Stimulated activated CD4-positive, alpha-beta T cell treated with anti-CD3 and anti-CD28 coated beads, Interleukin-4, amount 100 ng/mL, for 24 hours (primary cell): ENCODE measurements at regions not wholly inside any gene's neighbourhood (a gene's known extent, or its start where the extent isn't known, plus 50 kb on each side); places are given as distances from the start of the nearest gene placed in this dataset.

Experiments
- DNase-seq: peaks from one replicate; pipeline ENCODE4 v3.0.0-alpha.2; 2020

DNA sequence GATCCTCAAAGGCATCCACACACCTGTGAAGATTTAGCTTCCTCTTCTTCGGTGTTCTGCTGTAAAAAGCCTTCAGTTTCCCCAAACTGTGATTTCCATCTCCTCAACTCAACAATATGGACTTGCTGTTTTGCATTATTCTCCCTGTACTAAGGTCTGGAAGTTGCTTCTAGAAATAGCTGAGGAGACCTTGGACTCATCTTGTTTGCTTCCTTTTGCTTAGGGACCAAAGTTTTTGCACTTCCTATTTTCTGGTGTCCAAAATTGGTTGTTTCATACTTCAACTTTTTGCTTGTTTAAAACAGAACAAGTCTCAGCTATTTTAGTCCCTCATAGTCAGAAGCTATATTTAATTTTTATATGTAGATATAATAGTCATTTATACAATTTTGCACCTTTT lies 201.9 kb upstream of the COPS8 start:
- no peak for DNase-seq

DNA sequence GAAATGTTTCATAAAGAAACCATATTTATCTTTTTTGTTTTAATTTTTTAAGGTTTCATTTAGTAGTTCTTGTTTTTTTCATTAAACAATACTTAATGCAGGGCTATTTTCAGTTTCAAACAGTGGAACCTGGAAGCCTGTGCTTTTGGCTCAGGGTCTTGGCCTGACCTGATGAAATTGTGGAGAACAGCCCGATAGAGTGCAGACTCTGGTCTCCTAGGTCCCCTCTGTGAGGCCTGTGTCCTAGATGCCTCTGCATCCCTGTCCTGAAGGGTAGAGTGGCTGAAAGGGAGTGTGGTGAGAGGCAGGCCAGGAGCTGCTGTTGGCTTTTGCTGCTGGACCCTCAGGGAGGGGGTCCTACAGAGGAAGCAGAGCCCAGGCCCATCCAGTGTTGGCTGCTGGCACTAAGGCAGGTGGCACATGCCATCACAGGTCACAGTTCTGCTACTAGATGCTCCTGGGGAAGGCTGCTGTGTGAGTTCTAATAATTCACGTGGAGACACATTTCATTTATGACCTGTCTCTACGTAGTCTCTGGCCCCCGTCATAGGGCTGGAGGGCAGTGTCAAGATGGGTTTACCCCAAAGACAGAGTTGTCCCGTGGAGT lies 201.0 kb upstream of the COPS8 start:
- no peak for DNase-seq

DNA sequence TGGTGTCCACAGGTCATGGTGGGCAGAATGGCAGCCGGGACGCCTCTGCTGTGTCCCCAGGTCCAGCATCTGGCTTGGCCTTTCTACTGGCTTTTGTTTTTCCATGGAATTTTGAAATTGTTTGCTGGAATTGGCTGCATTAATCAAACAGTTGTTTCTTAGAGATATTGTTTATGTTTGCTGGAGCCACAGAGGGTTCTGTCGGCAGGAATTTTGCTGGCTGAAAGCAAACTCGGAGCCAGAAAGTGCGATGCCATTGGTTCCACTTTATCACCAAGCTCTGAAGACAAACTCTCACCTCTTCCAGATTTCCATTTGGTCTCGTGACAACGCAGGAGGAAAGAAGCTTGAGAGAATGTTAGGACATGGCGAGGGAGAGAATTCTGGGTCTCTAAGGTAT lies 199.2 kb upstream of the COPS8 start:
- no peak for DNase-seq

DNA sequence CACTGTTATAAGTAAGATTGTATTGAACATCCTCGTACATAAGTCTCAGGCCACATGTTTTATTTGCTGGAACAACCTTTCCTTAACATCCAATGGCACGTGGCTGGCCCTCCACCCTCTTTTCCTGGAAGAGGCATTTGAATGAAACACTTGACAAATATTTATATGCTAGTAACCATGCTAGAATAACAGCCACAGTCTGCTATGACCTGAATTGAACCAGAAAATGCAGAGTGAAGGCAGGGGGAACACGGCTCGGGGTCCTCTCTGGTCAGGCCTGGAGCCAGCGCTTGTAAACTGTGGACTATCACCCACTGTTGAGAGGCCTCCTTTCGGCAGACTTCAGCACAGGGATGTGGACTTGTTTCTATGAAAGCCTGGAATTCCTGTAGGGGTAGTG lies 198.2 kb upstream of the COPS8 start:
- no peak for DNase-seq

DNA sequence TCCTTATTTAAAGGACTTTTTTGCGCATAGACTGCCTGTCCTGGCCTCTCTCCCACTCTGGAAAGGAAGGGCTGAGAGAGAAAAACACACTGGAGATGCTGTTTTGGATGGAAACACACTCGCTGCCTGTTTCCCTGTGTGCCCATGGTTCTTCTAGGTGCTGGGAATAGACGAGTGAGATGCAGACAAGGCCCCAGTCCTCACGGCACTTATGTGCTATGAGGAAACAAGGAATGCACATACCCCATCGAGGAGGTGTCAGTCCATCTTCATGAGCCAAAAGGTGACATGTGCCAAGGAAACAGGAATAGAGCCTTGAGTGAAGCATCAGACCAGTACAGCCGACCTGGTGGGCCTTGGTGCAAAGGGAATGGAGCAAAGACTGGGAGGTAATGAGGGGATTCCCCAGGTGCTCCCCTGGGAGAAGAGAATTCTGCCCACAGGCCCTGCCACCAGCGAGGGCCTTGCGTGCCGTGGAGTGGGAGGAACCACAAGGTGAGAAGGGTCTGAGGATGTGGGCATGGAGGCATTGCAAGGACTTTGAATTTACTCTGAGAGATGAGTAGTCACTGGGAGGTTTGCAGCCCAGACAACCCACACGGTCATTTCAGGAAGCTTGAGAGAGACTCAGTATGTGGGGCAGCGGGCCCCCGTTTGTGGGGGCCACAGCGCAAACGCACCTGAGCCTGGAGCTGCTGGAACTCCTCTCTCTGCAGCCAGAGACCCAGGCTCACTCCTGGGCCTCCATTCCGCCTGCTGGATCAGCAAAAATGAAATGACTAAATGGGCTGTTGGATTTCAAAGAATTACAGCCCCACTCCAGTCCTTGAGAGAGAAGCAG lies 197.5 kb upstream of the COPS8 start:
- DNase-seq: no peak

DNA sequence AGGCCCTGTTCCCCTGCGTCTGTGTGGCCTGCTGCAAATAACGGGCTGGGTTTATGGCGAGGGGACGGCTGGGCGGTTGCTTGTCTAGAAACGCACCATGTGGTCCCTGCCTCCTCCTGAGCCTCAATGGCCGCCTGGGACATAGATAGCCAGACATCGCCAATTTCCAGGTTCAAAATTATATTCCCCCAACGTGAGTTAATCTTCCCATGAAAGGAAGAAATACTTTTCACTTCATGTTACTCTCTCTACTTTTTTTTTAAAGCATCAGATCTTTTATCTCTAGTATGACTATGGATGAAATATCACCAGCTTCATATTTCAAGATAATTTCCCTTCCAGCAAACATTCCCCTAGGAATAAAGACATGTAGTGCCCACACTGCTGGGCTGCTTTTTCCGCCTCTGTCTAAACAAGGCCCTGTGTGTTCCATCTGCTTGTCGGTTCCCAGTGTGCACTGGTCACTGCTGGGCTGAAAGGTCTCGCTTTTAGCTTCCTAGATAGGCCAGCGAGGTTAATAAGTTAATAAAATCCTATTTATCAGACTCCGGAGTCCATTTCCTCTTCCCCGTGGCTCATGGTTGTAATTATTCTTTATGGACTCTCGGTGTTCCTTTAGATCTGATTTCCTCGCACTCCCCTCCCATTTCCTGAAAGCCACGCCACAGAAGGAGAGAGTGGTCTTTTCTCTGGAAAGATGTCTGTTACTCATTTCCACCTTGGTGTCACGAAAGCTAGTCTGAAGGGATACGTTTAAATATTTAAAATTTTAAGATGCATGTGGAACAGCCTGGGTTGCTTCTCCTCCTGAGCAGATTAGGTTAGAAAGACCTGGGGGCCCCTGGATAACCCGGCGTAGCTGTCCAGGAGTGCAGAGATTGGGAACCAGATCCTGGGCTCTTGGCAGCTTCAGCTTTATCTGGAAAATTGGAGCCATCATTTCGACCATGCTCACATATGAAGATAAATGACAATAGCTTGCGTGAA lies 196.6 kb upstream of the COPS8 start:
- DNase-seq: no peak

DNA sequence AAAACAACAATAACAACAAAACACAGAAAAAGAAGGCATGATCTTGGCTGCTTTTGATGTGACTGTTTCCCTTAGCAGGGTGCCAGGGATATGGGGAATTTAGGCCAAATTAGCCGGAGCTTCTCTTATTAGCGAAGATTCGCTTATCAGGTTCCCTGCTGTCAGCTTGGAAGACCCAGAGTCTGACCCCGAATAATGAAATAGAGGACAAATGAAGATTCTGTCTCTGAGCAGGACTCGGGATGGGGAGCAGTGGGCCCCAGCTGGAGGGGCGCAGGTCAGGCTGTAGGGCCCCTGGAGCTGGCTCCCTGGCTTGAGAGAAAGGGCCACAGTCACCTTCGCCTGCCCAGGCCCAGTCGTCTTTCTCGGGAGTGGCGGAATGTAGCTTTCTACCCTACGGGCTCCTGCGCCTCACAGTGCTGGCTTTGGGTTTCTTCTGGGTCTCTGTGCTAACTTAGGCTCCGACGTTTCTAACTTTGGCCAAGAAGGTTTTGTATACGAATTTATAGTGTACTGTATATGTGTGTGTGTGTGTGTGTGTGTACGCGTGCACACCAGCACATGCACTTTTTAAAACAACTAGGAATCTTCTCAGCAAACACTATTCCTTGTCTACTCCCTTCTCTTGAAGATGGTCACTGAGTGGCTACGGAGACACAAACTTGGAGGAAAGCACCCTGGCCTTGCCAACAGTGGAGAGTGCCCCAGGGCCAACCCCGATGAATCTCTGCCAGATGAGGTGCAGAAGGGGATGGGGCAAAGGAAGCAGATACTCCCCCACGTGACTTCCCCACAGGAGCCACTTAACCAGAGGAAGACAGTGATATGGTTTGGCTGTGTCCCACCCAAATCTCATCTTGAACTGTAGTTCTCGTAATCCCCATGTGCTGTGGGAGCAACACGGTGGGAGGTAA lies 195.6 kb upstream of the COPS8 start:
- DNase-seq: no peak

DNA sequence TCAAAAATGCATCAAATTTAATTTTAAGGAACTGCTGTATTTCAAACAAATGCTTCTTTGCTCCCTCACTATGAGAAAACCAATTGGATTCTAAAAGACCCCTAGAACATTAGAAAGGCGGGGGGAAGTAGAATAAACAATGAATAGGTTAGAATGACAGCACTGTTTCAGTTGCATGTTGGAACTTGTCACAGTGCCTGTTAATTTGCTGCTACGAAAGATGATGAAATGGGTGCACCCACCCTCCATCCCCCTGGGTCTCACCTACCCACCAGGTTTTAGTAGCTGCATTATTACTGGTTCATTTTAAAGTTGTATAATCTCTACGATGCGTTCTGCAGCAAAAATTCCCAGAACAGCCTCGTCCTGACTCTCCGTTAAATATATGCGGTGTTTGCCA lies 193.0 kb upstream of the COPS8 start:
- no peak for DNase-seq

DNA sequence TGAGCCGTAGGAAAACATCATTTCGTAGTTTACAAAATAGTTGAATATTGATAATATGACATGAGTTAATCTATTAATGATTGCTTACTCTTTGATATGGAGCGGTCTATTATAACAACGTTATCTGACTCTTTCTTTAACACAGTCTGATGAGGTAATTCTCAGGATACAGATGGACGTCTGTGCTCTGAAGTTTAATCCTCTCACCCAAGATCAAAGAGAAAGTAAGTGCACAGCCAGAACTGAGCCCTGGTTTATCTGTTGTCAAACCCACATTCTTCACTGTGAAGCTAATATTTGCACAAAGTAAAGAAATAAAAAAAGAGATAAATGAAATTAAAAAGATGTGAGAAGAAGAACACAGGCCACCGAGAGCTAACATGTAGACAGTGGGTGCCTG lies 190.9 kb upstream of the COPS8 start:
- no peak for DNase-seq

DNA sequence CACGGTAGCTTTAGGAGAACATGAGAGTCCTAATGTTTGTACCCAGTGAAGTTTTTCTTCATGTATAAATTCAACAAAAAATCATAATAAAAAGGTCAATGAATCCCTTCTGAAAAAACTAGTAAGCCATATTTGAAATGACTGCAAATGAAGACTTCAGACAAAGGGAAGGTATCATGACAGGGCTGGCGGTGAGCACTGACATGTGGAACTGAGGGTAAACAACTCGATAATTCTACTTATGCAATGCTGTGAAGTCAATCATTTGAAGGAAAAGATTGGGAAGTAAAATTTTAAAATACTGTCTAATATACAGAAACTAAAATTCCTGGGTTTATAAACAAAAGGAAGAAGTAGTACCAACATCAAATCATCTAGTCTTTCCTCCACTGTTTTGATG lies 190.2 kb upstream of the COPS8 start:
- no peak for DNase-seq

DNA sequence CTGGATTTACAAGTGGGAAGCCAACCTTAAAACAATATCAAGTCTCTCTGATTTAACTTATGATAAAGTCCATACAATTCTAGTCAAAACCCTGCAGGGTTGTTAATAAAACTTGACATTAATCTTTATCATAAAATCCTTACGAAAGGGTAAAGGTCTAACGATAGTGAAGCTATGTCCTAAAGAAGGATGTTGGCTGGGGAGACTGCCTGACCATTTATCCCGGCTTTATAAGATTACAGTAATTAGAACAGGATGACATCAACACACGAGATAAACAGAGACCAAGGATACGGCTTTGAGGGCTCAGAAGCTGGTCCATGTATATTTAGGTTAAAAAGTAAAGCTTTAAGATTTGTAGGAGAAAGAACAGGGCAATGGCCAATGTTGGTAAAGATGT lies 189.0 kb upstream of the COPS8 start:
- no peak for DNase-seq

DNA sequence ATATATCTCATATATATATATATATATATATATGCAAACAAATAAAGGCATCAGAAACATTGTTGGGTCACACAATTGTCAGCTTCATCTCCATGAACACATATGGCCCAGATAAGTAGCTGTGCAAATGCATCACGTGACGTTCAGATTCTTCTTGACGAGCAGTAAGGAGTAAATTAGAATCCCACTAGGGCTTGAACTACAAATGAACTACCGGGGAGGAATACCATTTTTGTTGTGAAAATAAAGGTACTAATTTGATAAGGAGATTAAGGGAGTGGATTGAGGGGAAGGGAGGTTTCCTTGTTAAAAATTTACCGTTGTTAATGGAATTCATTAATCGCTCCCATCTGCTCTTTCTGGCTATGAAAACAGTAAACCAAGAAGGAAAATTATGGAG lies 186.5 kb upstream of the COPS8 start:
- no peak for DNase-seq

DNA sequence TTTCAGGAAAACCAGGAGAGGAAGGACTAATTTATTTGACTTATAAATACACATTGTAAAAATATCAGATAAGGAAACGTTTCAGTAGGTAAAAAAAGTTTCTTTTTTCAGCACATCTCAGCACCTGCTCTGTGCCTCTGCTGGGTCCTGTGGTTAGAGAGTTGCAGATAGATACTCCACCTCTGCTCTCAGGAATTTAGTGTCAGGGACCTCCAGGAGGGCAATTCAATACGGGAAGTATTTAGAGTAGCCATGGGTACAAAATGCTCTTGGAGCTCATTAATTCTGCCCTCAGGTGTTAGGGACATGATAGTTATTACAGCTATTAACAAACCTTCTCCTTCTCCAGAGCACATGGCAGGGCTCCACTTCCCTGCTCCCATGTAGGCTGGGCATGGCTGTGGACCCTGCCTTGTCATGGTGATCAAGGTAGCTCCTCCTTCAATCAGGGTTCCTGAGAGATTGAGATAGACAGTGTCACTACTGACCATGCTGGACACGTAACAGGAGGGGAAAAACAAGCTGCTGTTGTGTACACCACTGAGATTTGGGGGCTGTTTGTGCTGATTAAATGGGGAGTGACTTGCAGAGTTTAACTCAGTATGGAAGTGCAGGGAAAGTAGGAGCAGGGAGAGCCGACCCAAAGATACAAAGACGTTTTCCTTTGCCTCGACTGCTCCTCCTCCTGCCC lies 185.6 kb upstream of the COPS8 start:
- DNase-seq: no peak

DNA sequence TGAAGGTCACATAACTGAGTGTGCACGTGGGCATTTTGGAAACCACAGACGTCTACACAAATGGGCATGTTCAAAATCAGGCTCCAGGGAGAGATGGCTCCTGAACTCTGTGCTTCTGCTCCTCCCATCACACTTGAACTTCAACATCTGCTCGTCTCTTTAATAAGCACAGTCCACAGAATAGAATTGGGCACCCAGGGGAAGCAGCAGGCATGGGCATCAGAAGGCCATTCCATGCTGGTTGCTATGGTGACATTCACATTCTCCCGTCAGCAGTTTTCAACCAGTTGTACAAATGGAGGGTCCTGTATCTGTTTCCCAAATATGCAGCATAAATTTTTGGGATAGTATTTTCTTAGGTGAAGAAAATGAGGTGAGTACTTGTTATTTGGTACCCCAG lies 183.7 kb upstream of the COPS8 start:
- DNase-seq: no peak

DNA sequence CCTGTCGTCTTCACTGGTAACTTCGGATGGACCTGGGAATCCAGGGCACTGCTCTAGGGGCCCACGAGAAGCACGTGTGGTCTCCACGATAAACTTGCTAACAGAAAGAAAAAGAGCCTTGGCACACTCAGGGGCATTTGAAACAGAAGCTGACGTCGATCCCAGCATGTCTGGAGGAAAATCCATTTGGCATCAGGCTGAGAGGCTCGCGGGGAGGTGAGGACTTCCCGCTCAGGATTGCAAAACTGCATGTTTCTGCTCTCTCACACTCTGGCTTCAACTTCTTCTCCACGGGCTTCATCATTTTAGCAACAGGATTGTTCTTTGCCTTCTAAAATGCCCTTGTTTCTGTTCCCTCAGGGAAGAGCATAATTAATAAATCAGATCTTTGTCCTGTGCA lies 181.7 kb upstream of the COPS8 start:
- DNase-seq: no peak

DNA sequence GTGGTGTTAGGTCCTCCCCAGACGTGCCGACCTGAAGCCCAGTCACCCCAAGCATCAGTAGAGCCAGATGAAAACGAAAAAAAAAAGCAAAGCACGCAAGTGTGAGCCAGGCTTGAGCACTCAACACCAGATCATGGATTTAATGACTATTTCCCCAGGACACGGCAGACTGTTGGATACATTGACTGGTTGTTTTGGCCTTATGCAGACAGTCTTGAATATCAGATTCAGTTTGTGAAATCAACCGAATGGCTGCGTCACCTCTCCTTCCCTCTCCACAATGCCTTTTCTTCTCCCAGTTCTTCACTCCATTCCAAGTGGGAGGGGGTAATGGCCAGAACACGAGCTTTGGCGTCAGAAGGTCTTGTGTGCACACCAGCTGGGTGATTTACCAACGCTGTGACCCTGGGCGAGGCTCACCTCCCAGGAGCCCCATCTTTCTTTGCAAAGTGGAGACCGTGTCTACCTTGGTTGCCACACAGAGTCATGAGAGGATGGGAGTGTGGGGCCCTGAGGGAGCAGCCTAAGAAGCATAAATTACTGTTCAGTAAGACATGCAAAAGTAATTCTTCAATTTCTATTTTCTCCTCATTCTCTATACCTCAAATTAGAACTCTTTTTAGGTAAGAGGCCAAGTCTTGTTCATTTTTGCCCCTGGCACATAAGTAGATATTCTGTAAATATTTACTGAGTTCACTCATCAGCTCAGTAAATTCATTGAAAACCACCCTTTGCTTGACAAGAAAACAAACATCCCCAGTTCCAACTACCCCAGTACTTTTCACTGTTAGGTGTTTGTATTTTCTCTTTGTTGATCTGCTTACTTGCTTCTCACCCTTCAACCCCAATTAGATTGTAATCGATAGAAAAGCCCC lies 181.1 kb upstream of the COPS8 start:
- DNase-seq: no peak

DNA sequence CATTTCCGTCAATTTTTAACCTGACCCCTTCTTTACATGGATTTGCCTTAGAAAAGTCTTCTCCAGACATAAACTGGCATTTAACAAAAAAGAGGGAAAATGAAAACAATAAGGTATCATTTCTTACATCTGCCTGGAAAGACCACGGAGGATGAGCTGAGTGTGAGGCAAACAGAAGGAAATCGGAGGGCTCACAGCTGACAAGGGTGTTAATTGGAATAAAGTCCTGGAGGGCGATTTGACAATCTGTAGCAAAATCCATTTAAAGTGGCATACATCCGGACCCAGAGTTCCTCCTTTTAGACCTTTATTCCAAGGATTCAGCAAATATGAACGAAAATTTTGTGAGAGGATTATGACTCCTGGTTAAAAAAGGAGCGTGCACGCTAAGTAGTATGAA lies 179.7 kb upstream of the COPS8 start:
- DNase-seq: no peak

DNA sequence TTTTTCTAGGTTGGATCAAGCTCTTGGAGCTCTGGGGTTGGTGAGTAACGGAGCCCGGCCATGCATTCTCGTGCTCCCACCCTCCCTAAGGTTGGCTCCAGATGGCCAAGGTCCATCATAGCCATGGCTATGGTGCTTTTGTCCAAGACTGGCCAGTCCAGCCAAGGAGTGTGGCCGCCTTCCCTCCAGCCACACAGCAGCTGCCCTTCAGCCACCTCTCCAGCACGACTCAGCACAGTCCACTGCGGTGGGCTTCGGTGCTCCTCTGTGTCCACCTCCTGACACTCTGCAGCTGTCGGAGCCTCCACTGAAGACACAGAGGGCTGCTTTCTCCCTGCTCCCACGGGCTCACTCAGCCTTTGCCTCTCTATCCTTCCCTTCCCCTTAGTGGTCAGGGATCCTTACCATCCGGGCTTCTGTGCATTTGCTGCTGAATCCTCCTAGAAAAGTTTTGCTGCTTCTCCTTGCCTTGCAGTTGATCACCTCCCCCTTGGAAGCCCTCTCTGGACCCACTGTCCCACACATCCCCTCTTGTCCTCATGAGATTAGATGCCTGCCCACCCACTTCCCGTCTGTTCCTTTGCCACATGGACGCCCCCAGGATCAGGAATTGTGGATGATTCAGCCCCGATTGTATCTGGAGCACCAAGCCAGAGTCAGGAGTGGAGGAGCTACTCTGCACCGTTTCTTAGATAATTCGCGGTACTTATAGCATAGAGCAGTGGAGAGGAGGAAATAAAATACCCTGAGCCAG lies 177.1 kb upstream of the COPS8 start:
- DNase-seq: no peak

DNA sequence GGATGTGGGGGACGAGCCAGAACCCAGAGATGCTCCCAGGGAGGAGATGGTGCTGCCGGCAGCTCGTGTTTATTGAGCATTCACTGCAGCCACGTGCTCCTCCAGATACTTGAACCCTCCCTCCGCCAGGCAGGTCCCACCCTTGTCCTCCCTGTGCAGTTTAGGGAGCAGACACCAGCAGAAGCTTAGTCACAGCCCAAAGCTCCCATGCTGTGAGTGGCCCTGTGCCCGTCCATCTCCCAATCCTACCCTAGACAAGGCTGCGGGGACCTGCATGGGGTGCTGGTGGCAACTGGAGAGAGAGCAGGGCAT lies 176.5 kb upstream of the COPS8 start:
- no peak for DNase-seq

DNA sequence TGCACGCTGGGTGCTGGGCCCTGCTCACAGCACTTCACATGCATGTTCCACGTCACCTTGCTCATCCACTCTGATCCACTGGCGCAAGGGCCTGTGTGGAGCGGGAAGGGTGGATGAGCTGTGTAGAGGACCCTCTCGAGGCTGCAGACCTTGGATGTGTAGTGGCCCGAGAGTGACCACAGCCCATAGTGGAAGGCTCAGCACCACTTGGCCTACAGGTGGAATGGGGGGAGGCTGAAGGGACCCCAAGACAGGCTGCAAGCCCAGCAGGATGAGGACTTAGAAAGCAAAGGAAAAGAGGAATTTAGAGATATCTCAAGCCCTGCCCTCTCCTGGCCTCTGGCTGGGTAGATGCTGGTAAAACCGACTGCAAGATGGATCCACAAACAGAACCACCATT lies 175.9 kb upstream of the COPS8 start:
- DNase-seq: no peak
